Neuronal stem cell (in vitro differentiated cells): ENCODE measurements at regions not wholly inside any gene's neighbourhood (a gene's known extent, or its start where the extent isn't known, plus 50 kb on each side); places are given as distances from the start of the nearest gene placed in this dataset.

ENCODE experiments used
- DNase-seq: peaks from one replicate; pipeline ENCODE4 v3.0.0-alpha.2; 2013; ENCODE audit warnings: low spot score
- H2AFZ ChIP-seq: one replicate; pipeline ENCODE4 v1.6.1; 2013; ENCODE audit warnings: mild to moderate bottlenecking, low read length, inconsistent platforms
- H2AK5ac ChIP-seq: 2 replicates; pipeline ENCODE4 v1.6.1; 2013; ENCODE audit warnings: low read depth, mild to moderate bottlenecking, inconsistent platforms, low read length, moderate library complexity, mixed read lengths
- H2BK120ac ChIP-seq: 2 replicates; pipeline ENCODE4 v1.6.1; 2013; ENCODE audit warnings: low read depth, mild to moderate bottlenecking, inconsistent platforms, low read length, moderate library complexity, mixed read lengths
- H2BK12ac ChIP-seq: one replicate; pipeline ENCODE4 v1.6.1; 2013; ENCODE audit warnings: low read length, inconsistent platforms
- H2BK15ac ChIP-seq: 2 replicates; pipeline ENCODE4 v1.6.1; 2013; ENCODE audit warnings: mild to moderate bottlenecking, low read length, inconsistent platforms, mixed read lengths
- H2BK5ac ChIP-seq: one replicate; pipeline ENCODE4 v1.6.1; 2013; ENCODE audit warnings: inconsistent platforms, mild to moderate bottlenecking, low read length, moderate library complexity
- H3K14ac ChIP-seq: one replicate; pipeline ENCODE4 v1.6.1; 2013; ENCODE audit warnings: low read length, inconsistent platforms
- H3K18ac ChIP-seq: 2 replicates; pipeline ENCODE4 v1.6.1; 2013; ENCODE audit warnings: low read length, inconsistent platforms
- H3K23ac ChIP-seq: 2 replicates; pipeline ENCODE4 v1.6.1; 2013; ENCODE audit warnings: low read depth, mild to moderate bottlenecking, mixed read lengths, low read length, inconsistent platforms; ENCODE audit not compliant: poor library complexity
- H3K27ac ChIP-seq: replicated peaks from 3 replicates; pipeline ENCODE4 v1.5.1; 2013; ENCODE audit warnings: low read length, inconsistent platforms
- H3K27me3 ChIP-seq, 3 experiments: 2 replicates each; pipeline ENCODE4 v1.6.1; 2013; ENCODE audit warnings: low read length in 3 of 3, mild to moderate bottlenecking in 2 of 3, inconsistent platforms in 1 of 3, low read depth in 1 of 3, mixed read lengths in 1 of 3, moderate library complexity in 1 of 3; ENCODE audit not compliant: control insufficient read depth in 3 of 3, insufficient read depth in 3 of 3
- H3K36me3 ChIP-seq, 2 donors: replicated peaks in 1 of 2; 2 replicates each; pipeline ENCODE4 v1.6.1; 2013; ENCODE audit warnings: low read length in 2 of 2; ENCODE audit not compliant: control insufficient read depth in 2 of 2, insufficient read depth in 2 of 2
- H3K4ac ChIP-seq: 2 replicates; pipeline ENCODE4 v1.6.1; 2013; ENCODE audit warnings: inconsistent platforms, mild to moderate bottlenecking, low read length, moderate library complexity
- H3K4me1 ChIP-seq, 2 donors: 1 replicate in 1 of 2; 2 replicates in 1 of 2; pipeline ENCODE4 v1.6.1; 2013; ENCODE audit warnings: low read length in 2 of 2, low read depth in 1 of 2; ENCODE audit not compliant: control insufficient read depth in 2 of 2, insufficient read depth in 1 of 2
- H3K4me2 ChIP-seq: one replicate; pipeline ENCODE4 v1.6.1; 2013; ENCODE audit warnings: mild to moderate bottlenecking, low read length, inconsistent platforms; ENCODE audit not compliant: insufficient read depth, poor library complexity, severe bottlenecking
- H3K4me3 ChIP-seq, 2 donors: 2 replicates each; pipeline ENCODE4 v1.5.1; 2013; ENCODE audit warnings: low read length in 2 of 2, mild to moderate bottlenecking in 2 of 2, inconsistent platforms in 1 of 2, moderate library complexity in 1 of 2
- H3K79me1 ChIP-seq: one replicate; pipeline ENCODE4 v1.6.1; 2013; ENCODE audit warnings: low read depth, mild to moderate bottlenecking, inconsistent platforms, low read length, moderate library complexity
- H3K9ac ChIP-seq: one replicate; pipeline ENCODE4 v1.6.1; 2013; ENCODE audit warnings: mild to moderate bottlenecking, low read depth, low read length, inconsistent platforms; ENCODE audit not compliant: poor library complexity
- H3K9me3 ChIP-seq, 2 donors: replicated peaks in 1 of 2; 2 replicates each; pipeline versions ENCODE3 to v1.6.1; 2013; ENCODE audit warnings: low read length in 2 of 2, mild to moderate bottlenecking in 2 of 2, inconsistent platforms in 1 of 2, low read depth in 1 of 2, mixed read lengths in 1 of 2, moderate library complexity in 1 of 2; ENCODE audit not compliant: control insufficient read depth in 2 of 2, insufficient read depth in 1 of 2
- H4K8ac ChIP-seq: one replicate; pipeline ENCODE4 v1.6.1; 2013; ENCODE audit warnings: low read depth, mild to moderate bottlenecking, inconsistent platforms, low read length, moderate library complexity
- H4K91ac ChIP-seq: one replicate; pipeline ENCODE4 v1.6.1; 2013; ENCODE audit warnings: low read length, low read depth, mild to moderate bottlenecking, inconsistent platforms; ENCODE audit not compliant: poor library complexity
- WGBS, 2 donors: extraction: QIAGEN DNeasy Blood & Tissue Kit; methylation state at CpG; one replicate each; pipeline ENCODE4 v1.1.7; 2013; ENCODE audit warnings: missing lambda C conversion rate in 2 of 2, mixed read lengths in 1 of 2; ENCODE audit not compliant: insufficient read length in 2 of 2, insufficient replicate concordance in 1 of 2; ENCODE audit errors: extremely low coverage in 2 of 2; 5-methylcytosine and 5-hydroxymethylcytosine counted together

DNA sequence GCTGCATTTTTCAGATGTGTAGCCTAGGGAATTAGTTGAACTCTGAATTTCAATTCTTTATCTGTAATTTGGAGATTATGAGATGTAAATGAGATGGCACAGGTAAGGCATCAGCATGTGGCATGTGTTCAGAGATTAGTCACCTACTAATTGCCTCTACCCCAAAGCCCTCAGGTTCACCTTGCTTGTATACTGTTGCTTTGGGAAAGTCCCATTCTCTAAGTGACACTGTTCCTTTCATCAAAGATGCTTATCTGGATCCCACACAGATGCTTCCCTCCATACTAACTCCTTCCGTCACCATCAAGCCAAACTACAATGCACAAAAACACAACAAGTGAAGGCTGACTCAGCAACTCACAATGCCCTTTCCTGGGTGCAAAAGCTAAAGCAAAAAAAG, 143.7 kb downstream of the LRATD1 start:
- H3K4me1 ChIP-seq = no peaks in the 10 kb centered on the region
- no peak overlapping the region for H3K9ac ChIP-seq
- H3K4me2 ChIP-seq = no peak overlapping the region
- no peak overlapping the region for H3K4ac ChIP-seq
- no peak overlapping the region for H3K27ac ChIP-seq
- no peaks in the 10 kb centered on the region for H3K36me3 ChIP-seq
- no peak overlapping the region for H3K4me3 ChIP-seq
- H3K9me3 ChIP-seq = no peaks in the 10 kb centered on the region
- no peak overlapping the region for H2AK5ac ChIP-seq
- H3K79me1 ChIP-seq = no peaks in the 10 kb centered on the region
- no peak overlapping the region for H2BK120ac ChIP-seq
- H4K8ac ChIP-seq = no peak overlapping the region
- DNase-seq = no peak
- H2BK5ac ChIP-seq = no peak overlapping the region
- no peak overlapping the region for H2BK12ac ChIP-seq
- H3K14ac ChIP-seq = no peak overlapping the region
- no peak overlapping the region for H2AFZ ChIP-seq
- H2BK15ac ChIP-seq = no peak overlapping the region
- no peak overlapping the region for H3K18ac ChIP-seq
- no peak overlapping the region for H4K91ac ChIP-seq
- H3K23ac ChIP-seq = no peak overlapping the region
- WGBS, 2 donors = no CpG with 5 or more reads among the region's 1 CpG
- H3K27me3 ChIP-seq = no peaks in the 10 kb centered on the region

DNA sequence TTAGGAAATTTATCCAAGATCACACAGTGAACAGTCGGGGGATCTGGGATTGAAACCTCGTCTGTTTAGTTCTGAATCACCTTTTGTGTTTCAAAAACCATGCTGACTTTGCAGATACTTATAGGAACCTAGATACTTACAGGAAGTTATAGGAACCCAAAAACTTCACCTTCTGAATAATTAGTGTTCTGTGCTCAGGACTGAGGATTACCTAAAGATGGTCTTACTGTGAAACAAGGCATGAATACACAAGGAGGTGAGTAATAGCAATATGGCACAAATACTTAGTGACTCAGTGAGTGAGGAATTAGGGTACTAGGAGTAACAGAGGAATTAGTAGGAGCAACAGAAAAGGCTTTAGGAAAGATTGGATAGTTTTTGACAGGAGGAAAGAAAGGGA, 145.5 kb downstream of the LRATD1 start:
- Histone ChIP-seq H2BK12ac (no peak overlapping the region), H3K36me3 (no peaks in the 10 kb centered on the region), H3K9me3 (no peaks in the 10 kb centered on the region), H3K9ac (no peak overlapping the region), H3K4ac (no peak overlapping the region), H4K8ac (no peak overlapping the region), H2BK120ac (no peak overlapping the region), H3K4me1 (no peaks in the 10 kb centered on the region), H3K4me2 (no peak overlapping the region), H2AK5ac (no peak overlapping the region), H3K79me1 (no peaks in the 10 kb centered on the region), H2BK15ac (no peak overlapping the region), H3K18ac (no peak overlapping the region), H4K91ac (no peak overlapping the region), H3K4me3 (no peak overlapping the region), H3K23ac (no peak overlapping the region), H3K27me3 (no peaks in the 10 kb centered on the region), H2AFZ (no peak overlapping the region), H3K14ac (no peak overlapping the region), H3K27ac (no peak overlapping the region), H2BK5ac (no peak overlapping the region)
- DNase-seq = no peak
- no CpG with 5 or more reads among the region's 2 CpGs for WGBS, 2 donors

DNA sequence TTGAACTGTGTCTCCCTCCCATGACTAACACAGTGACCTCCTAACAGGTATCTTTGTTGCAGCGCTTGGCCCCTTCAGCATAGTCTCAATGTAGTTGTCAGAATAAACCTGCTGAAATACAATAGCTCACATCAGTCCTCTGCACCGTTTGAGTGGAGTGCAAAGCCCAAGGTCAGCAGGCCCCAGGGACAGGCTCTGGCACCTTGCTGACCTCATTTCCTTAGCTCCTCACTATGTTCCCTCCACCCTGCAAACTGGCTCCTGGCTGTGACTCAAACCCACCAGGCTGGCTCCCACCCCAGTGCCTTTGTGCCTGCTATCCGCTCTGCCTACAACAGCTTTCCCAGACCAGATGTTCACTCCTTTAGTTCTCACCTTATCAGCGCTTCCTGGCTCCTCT, 146.7 kb downstream of the LRATD1 start:
- Histone ChIP-seq H3K4me2 (no peak overlapping the region), H3K18ac (no peak overlapping the region), H2AFZ (no peak overlapping the region), H2BK120ac (no peak overlapping the region), H3K36me3 (no peaks in the 10 kb centered on the region), H2BK15ac (no peak overlapping the region), H2BK12ac (no peak overlapping the region), H3K4me1 (no peaks in the 10 kb centered on the region), H3K9ac (no peak overlapping the region), H2AK5ac (no peak overlapping the region), H3K27me3 (no peaks in the 10 kb centered on the region), H4K8ac (no peak overlapping the region), H3K27ac (no peak overlapping the region), H2BK5ac (no peak overlapping the region), H3K9me3 (no peaks in the 10 kb centered on the region), H4K91ac (no peak overlapping the region), H3K23ac (no peak overlapping the region), H3K4me3 (no peak overlapping the region), H3K79me1 (no peaks in the 10 kb centered on the region), H3K14ac (no peak overlapping the region), H3K4ac (no peak overlapping the region)
- no CpG with 5 or more reads among the region's 4 CpGs for WGBS, 2 donors
- DNase-seq = no peak

DNA sequence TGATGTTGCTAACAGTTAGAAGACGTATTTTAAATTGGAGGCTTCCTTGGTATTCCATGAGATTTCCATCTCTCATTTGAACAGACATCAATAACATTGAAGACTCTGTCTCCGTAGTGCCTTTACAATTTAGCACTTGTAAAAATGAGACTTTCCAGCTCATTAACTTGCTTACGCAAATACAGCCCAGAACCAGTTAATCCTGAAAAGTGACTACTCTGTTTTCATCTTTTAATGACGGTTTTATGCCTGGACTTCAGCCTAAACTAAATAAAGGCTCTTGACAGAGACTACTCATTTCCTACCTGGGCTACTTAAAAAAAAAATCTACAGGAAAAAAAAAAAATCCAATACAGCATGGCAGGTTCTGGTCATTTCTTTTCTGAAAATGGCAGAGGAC, 148.6 kb downstream of the LRATD1 start:
- no peak overlapping the region for H3K27ac ChIP-seq
- H3K23ac ChIP-seq = no peak overlapping the region
- H3K4me2 ChIP-seq = no peak overlapping the region
- no peaks in the 10 kb centered on the region for H3K79me1 ChIP-seq
- no peaks in the 10 kb centered on the region for H3K4me1 ChIP-seq
- H3K27me3 ChIP-seq = no peaks in the 10 kb centered on the region
- no peak overlapping the region for H2BK12ac ChIP-seq
- H2BK120ac ChIP-seq = no peak overlapping the region
- H2BK5ac ChIP-seq = no peak overlapping the region
- no CpG with 5 or more reads among the region's 4 CpGs for WGBS, 2 donors
- H3K14ac ChIP-seq = no peak overlapping the region
- no peak overlapping the region for H3K9ac ChIP-seq
- H3K4ac ChIP-seq = no peak overlapping the region
- no peak overlapping the region for H2AFZ ChIP-seq
- H3K36me3 ChIP-seq = no peaks in the 10 kb centered on the region
- H2AK5ac ChIP-seq = no peak overlapping the region
- H3K4me3 ChIP-seq = no peak overlapping the region
- no peak for DNase-seq
- no peaks in the 10 kb centered on the region for H3K9me3 ChIP-seq
- no peak overlapping the region for H2BK15ac ChIP-seq
- H3K18ac ChIP-seq = no peak overlapping the region
- no peak overlapping the region for H4K8ac ChIP-seq
- H4K91ac ChIP-seq = no peak overlapping the region
